ENCODE measurements at regions not wholly inside any gene's neighbourhood (a gene's known extent, or its start where the extent isn't known, plus 50 kb on each side); places are given as distances from the start of the nearest gene placed in this dataset.
A peak's percentile ranks its signal among the peaks of the same experiment; 100 is the strongest.

DNA sequence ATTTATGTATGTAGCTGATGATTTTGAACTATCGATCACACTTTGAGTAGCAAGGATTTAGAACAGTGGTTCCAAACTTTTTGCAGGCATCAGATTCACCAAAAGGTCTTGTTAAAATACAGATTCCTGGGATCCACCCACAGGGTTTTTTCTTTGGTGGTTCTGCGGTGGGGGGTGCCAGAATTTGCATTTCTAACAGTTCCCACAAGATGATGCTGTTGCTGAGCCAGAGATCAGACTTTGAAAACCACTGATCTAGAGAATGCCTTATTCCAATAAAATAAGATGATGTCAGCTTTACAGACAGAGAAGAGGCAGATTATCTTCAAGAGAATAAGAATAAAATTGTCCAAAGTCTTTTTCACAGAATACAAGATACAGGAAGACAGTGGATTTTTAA lies 80.9 kb upstream of the SHISA2 start:
- 0% methylated on average over 2 of the region's 2 CpGs for WGBS (ENCODE audit: insufficient coverage, low coverage, missing lambda C conversion rate)
- no peak overlapping the region for H3K4me2 ChIP-seq (ENCODE audit: insufficient read depth, low read length)
- H4K20me1 ChIP-seq (replicated peaks; ENCODE audit: control insufficient read depth, insufficient read depth, low read length) = no peaks in the 10 kb centered on the region
- no peaks in the 10 kb centered on the region for H3K27me3 ChIP-seq (ENCODE audit: control insufficient read depth in 2 of 2, insufficient read depth in 2 of 2, low read length in 2 of 2)
- FAIRE-seq (no peak), DNase-seq (ENCODE audit: extremely low read depth in 1 of 4, low spot score in 3 of 4) (peak in 2 of 4 experiments; percentile 6 to 8), ATAC-seq (no peak)
- no peak overlapping the region for H3K4me3 ChIP-seq
- intact Hi-C loops (cut with micrococcal nuclease) = no loop called here
- H3K9me1 ChIP-seq (ENCODE audit: control insufficient read depth, insufficient read depth, low read length) = no peaks in the 10 kb centered on the region
- H3K79me2 ChIP-seq (ENCODE audit: control insufficient read depth, insufficient read depth, low read length) = no peaks in the 10 kb centered on the region
- no peaks in the 10 kb centered on the region for H3K9me3 ChIP-seq (replicated peaks; ENCODE audit: control insufficient read depth, insufficient read depth, low read depth, low read length)
- no peak overlapping the region for H3K27ac ChIP-seq (ENCODE audit: extremely low read depth, low read depth, low read length)
- CTCF ChIA-PET (ENCODE audit: low intra/inter-chr PET ratio) = no interaction called here
- BruUV-seq (replicated peaks) = no TSS peak
- TF ChIP-seq, protein P1, sequence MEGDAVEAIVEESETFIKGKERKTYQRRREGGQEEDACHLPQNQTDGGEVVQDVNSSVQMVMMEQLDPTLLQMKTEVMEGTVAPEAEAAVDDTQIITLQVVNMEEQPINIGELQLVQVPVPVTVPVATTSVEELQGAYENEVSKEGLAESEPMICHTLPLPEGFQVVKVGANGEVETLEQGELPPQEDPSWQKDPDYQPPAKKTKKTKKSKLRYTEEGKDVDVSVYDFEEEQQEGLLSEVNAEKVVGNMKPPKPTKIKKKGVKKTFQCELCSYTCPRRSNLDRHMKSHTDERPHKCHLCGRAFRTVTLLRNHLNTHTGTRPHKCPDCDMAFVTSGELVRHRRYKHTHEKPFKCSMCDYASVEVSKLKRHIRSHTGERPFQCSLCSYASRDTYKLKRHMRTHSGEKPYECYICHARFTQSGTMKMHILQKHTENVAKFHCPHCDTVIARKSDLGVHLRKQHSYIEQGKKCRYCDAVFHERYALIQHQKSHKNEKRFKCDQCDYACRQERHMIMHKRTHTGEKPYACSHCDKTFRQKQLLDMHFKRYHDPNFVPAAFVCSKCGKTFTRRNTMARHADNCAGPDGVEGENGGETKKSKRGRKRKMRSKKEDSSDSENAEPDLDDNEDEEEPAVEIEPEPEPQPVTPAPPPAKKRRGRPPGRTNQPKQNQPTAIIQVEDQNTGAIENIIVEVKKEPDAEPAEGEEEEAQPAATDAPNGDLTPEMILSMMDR (IDR thresholded peaks at IDR 0.05 in 2 of 3, conservative IDR thresholded peaks at IDR 0.05 in 1 of 3; ENCODE audit: insufficient read depth in 2 of 3, low read depth in 1 of 3, low read length in 3 of 3) = peak; percentile 25 to 45 (median 27); a peak in 3 of 6 replicates
- TF ChIP-seq MXI1 (IDR thresholded peaks at IDR 0.05; ENCODE audit: low read depth, low read length) = no peak
- TF ChIP-seq, protein P2, sequence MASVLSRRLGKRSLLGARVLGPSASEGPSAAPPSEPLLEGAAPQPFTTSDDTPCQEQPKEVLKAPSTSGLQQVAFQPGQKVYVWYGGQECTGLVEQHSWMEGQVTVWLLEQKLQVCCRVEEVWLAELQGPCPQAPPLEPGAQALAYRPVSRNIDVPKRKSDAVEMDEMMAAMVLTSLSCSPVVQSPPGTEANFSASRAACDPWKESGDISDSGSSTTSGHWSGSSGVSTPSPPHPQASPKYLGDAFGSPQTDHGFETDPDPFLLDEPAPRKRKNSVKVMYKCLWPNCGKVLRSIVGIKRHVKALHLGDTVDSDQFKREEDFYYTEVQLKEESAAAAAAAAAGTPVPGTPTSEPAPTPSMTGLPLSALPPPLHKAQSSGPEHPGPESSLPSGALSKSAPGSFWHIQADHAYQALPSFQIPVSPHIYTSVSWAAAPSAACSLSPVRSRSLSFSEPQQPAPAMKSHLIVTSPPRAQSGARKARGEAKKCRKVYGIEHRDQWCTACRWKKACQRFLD (CRISPR knock-in tag; IDR thresholded peaks at IDR 0.05) = no peak
- TF ChIP-seq RAD21 (CRISPR knock-in tag; conservative IDR thresholded peaks at IDR 0.05 in 1 of 2, IDR thresholded peaks at IDR 0.05 in 1 of 2) = peak in 1 of 2 experiments; percentile 50; a peak in 2 of 4 replicates
- TF ChIP-seq GTF2A2 (tag; IDR thresholded peaks at IDR 0.05) = no peak
- no peak for TF ChIP-seq EWSR1 (IDR thresholded peaks at IDR 0.05; ENCODE audit: borderline replicate concordance, low read depth, partially characterized antibody)
- TF ChIP-seq MEF2A (IDR thresholded peaks at IDR 0.05; ENCODE audit: control insufficient read depth, low read depth, low read length) = no peak
- TF ChIP-seq SMAD1 (IDR thresholded peaks at IDR 0.05; ENCODE audit: low read depth, low read length, partially characterized antibody) = no peak
- no peak for TF ChIP-seq ZNF561 (CRISPR knock-in tag; conservative IDR thresholded peaks at IDR 0.05)
- POLR2A ChIA-PET = no interaction called here
- in situ Hi-C loops (cut with MboI) = no loop called here
- H3K4me1 ChIP-seq (replicated peaks in 1 of 2; ENCODE audit: control insufficient read depth in 2 of 2, insufficient read depth in 2 of 2, low read length in 2 of 2) = no peaks in the 10 kb centered on the region
- H3K36me3 ChIP-seq (ENCODE audit: control insufficient read depth, insufficient read depth, low read length) = no peaks in the 10 kb centered on the region
- H2AFZ ChIP-seq (ENCODE audit: low read depth, low read length) = no peak overlapping the region
- H3K9ac ChIP-seq (ENCODE audit: insufficient read depth in 1 of 2, low read depth in 2 of 2, low read length in 2 of 2) = no peak overlapping the region
